Mucosa of rectum (tissue), 2 donors: ENCODE measurements at regions not wholly inside any gene's neighbourhood (a gene's known extent, or its start where the extent isn't known, plus 50 kb on each side); places are given as distances from the start of the nearest gene placed in this dataset.

Experiments
- H3K27ac ChIP-seq, 2 donors: one replicate each; pipeline ENCODE4 v1.7.0; 2013; ENCODE audit warnings: inconsistent platforms in 2 of 2, low read depth in 2 of 2, low read length in 2 of 2
- H3K27me3 ChIP-seq, 2 donors: one replicate each; pipeline ENCODE4 v1.7.0; 2013; ENCODE audit warnings: low read length in 2 of 2; ENCODE audit not compliant: control insufficient read depth in 2 of 2, insufficient read depth in 2 of 2
- H3K36me3 ChIP-seq, 2 donors: one replicate each; pipeline ENCODE4 v1.7.0; 2013; ENCODE audit warnings: low read length in 2 of 2; ENCODE audit not compliant: control insufficient read depth in 2 of 2, insufficient read depth in 2 of 2
- H3K4me1 ChIP-seq, 2 donors: one replicate each; pipeline ENCODE4 v1.7.0; 2013; ENCODE audit warnings: low read length in 2 of 2, mild to moderate bottlenecking in 1 of 2; ENCODE audit not compliant: control insufficient read depth in 2 of 2, insufficient read depth in 2 of 2
- H3K4me3 ChIP-seq, 2 donors: one replicate each; pipeline ENCODE4 v1.7.0; 2013; ENCODE audit warnings: low read length in 2 of 2
- H3K9ac ChIP-seq, 2 donors: one replicate each; pipeline ENCODE4 v1.7.0; 2013; ENCODE audit warnings: low read length in 2 of 2, low read depth in 1 of 2, mild to moderate bottlenecking in 1 of 2
- H3K9me3 ChIP-seq, 2 donors: one replicate each; pipeline ENCODE4 v1.7.0; 2013; ENCODE audit warnings: low read length in 2 of 2; ENCODE audit not compliant: control insufficient read depth in 2 of 2
- donor health status: healthy.
- donor health status: Normal muscosa, but diverticular disease.

GRCh38 chr12:5155866-5156265 lies 112.2 kb downstream of the KCNA5 start:
- no peaks in the 10 kb centered on the region for H3K4me1 ChIP-seq
- H3K9me3 ChIP-seq, result no peaks in the 10 kb centered on the region
- H3K9ac ChIP-seq, result no peak overlapping the region
- peaks cover 0 to 6% of the 10 kb centered on the region in 2 donors for H3K27me3 ChIP-seq
- no peak overlapping the region for H3K4me3 ChIP-seq
- no peaks in the 10 kb centered on the region for H3K36me3 ChIP-seq
- no peak overlapping the region for H3K27ac ChIP-seq

GRCh38 chr12:5160827-5161226 lies 117.1 kb downstream of the KCNA5 start:
- no peak overlapping the region for H3K4me3 ChIP-seq
- H3K36me3 ChIP-seq, result no peaks in the 10 kb centered on the region
- H3K4me1 ChIP-seq, result no peaks in the 10 kb centered on the region
- H3K9me3 ChIP-seq, result no peaks in the 10 kb centered on the region
- H3K27ac ChIP-seq, result no peak overlapping the region
- no peak overlapping the region for H3K9ac ChIP-seq
- peaks cover 0 to 4% of the 10 kb centered on the region in 2 donors for H3K27me3 ChIP-seq

- no peaks in the 10 kb centered on the region for H3K9me3 ChIP-seq
- H3K27ac ChIP-seq, result no peak overlapping the region
- H3K27me3 ChIP-seq, result peaks cover 0 to 4% of the 10 kb centered on the region in 2 donors
- no peaks in the 10 kb centered on the region for H3K4me1 ChIP-seq
- H3K36me3 ChIP-seq, result no peaks in the 10 kb centered on the region
- no peak overlapping the region for H3K4me3 ChIP-seq
- no peak overlapping the region for H3K9ac ChIP-seq
These were observed 120.0 kb downstream of the KCNA5 start for GRCh38 chr12:5163661-5164060.

- no peak overlapping the region for H3K9ac ChIP-seq
- no peaks in the 10 kb centered on the region for H3K9me3 ChIP-seq
- H3K4me3 ChIP-seq, result no peak overlapping the region
- no peaks in the 10 kb centered on the region for H3K36me3 ChIP-seq
- H3K27ac ChIP-seq, result no peak overlapping the region
- H3K4me1 ChIP-seq, result no peaks in the 10 kb centered on the region
- H3K27me3 ChIP-seq, result peaks cover 0 to 4% of the 10 kb centered on the region in 2 donors
These were observed 121.8 kb downstream of the KCNA5 start for GRCh38 chr12:5165296-5165970.

GRCh38 chr12:5166976-5167375 lies 123.3 kb downstream of the KCNA5 start:
- Histone ChIP-seq H3K36me3 (no peaks in the 10 kb centered on the region), H3K27me3 (no peaks in the 10 kb centered on the region), H3K27ac (no peak overlapping the region), H3K9me3 (no peaks in the 10 kb centered on the region), H3K4me3 (no peak overlapping the region), H3K9ac (no peak overlapping the region), H3K4me1 (no peaks in the 10 kb centered on the region)

- no peak overlapping the region for H3K9ac ChIP-seq
- no peaks in the 10 kb centered on the region for H3K9me3 ChIP-seq
- H3K27me3 ChIP-seq, result no peaks in the 10 kb centered on the region
- H3K27ac ChIP-seq, result no peak overlapping the region
- no peaks in the 10 kb centered on the region for H3K36me3 ChIP-seq
- H3K4me1 ChIP-seq, result no peaks in the 10 kb centered on the region
- no peak overlapping the region for H3K4me3 ChIP-seq
These were observed 124.5 kb downstream of the KCNA5 start for GRCh38 chr12:5168148-5168547.

- Histone ChIP-seq H3K27me3 (no peaks in the 10 kb centered on the region), H3K9me3 (no peaks in the 10 kb centered on the region), H3K9ac (no peak overlapping the region), H3K27ac (no peak overlapping the region), H3K36me3 (no peaks in the 10 kb centered on the region), H3K4me1 (no peaks in the 10 kb centered on the region), H3K4me3 (no peak overlapping the region)
These were observed 127.2 kb downstream of the KCNA5 start for GRCh38 chr12:5170844-5171243.

- Histone ChIP-seq H3K4me3 (no peak overlapping the region), H3K9me3 (no peaks in the 10 kb centered on the region), H3K36me3 (no peaks in the 10 kb centered on the region), H3K27ac (no peak overlapping the region), H3K4me1 (no peaks in the 10 kb centered on the region), H3K27me3 (no peaks in the 10 kb centered on the region), H3K9ac (no peak overlapping the region)
These were observed 128.0 kb downstream of the KCNA5 start for GRCh38 chr12:5171701-5172100.

GRCh38 chr12:5172886-5173285 lies 129.2 kb downstream of the KCNA5 start:
- no peak overlapping the region for H3K9ac ChIP-seq
- no peaks in the 10 kb centered on the region for H3K36me3 ChIP-seq
- H3K27me3 ChIP-seq, result no peaks in the 10 kb centered on the region
- no peak overlapping the region for H3K4me3 ChIP-seq
- no peak overlapping the region for H3K27ac ChIP-seq
- H3K9me3 ChIP-seq, result no peaks in the 10 kb centered on the region
- no peaks in the 10 kb centered on the region for H3K4me1 ChIP-seq

GRCh38 chr12:5173511-5174011 lies 129.9 kb downstream of the KCNA5 start:
- Histone ChIP-seq H3K9me3 (no peaks in the 10 kb centered on the region), H3K27ac (no peak overlapping the region), H3K4me3 (no peak overlapping the region), H3K27me3 (no peaks in the 10 kb centered on the region), H3K4me1 (no peaks in the 10 kb centered on the region), H3K36me3 (no peaks in the 10 kb centered on the region), H3K9ac (no peak overlapping the region)
